ENCODE measurements at regions not wholly inside any gene's neighbourhood (a gene's known extent, or its start where the extent isn't known, plus 50 kb on each side); places are given as distances from the start of the nearest gene placed in this dataset.

- TF ChIP-seq JUND (CRISPR knock-in tag; IDR thresholded peaks at IDR 0.05) (no peak), NR2F6 (IDR thresholded peaks at IDR 0.05) (no peak), NR2F6 (CRISPR knock-in tag; IDR thresholded peaks at IDR 0.05) (no peak), ZNF546 (CRISPR knock-in tag; conservative IDR thresholded peaks at IDR 0.05) (no peak), CEBPB (IDR thresholded peaks at IDR 0.05; ENCODE audit: borderline replicate concordance, low read depth, low read length) (peak; percentile 43; the same call in 1 of the 2 replicates), FOXP1 (IDR thresholded peaks at IDR 0.05) (no peak), FOXP1 (CRISPR knock-in tag; IDR thresholded peaks at IDR 0.05) (no peak), CTCF (CRISPR knock-in tag; IDR thresholded peaks at IDR 0.05) (no peak), ZBTB1 (CRISPR knock-in tag; IDR thresholded peaks at IDR 0.05; ENCODE audit: borderline replicate concordance) (no peak)
Measured at GRCh38 chr11:45457649-45458048, 171.5 kb upstream of the SYT13 start.
